ENCODE measurements at regions not wholly inside any gene's neighbourhood (a gene's known extent, or its start where the extent isn't known, plus 50 kb on each side); places are given as distances from the start of the nearest gene placed in this dataset.
"Not testable (repeated sequence)": the region's sequence is repeated elsewhere in the genome, so short reads cannot be mapped to it uniquely, and the experiment has no call there.

- Histone ChIP-seq H3K4me1 (ENCODE audit: insufficient read depth, low read length) (peaks cover 16% of the 10 kb centered on the region; the same call in 1 of the 2 replicates), H3K36me3 (ENCODE audit: insufficient read depth, low read length) (no peaks in the 10 kb centered on the region), H3K9me3 (ENCODE audit: control insufficient read depth, insufficient read depth, low read length) (no peaks in the 10 kb centered on the region), H3K9ac (ENCODE audit: low read depth, low read length) (no peak overlapping the region)
These were observed 69.9 kb upstream of the CLDN5 start for GRCh38 chr22:19593991-19594569.

DNA sequence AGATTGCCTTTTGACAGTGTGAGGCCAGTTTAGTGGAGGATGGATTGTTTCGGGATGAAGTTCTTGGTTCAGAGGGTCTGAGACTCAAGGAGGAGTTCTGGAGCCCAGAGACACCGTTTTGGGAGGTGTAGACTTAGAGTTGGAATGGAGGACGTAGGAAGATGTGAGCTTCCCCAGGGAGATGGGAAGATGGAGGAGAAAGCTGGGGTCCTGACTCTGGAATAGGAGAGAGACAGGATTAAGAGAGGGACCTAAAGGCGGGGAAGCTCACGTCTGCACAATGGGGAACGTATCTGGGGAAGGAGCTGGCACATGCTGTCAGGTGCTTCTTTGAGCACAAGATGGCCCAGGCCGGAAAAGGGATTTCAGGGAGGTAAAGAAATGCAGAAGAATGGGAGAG lies 71.3 kb upstream of the CLDN5 start:
- Histone ChIP-seq H3K4me1 (ENCODE audit: insufficient read depth, low read length) (peaks cover 16% of the 10 kb centered on the region; the same call in 1 of the 2 replicates), H3K36me3 (ENCODE audit: insufficient read depth, low read length) (no peaks in the 10 kb centered on the region), H3K9ac (ENCODE audit: low read depth, low read length) (no peak overlapping the region), H3K9me3 (ENCODE audit: control insufficient read depth, insufficient read depth, low read length) (no peaks in the 10 kb centered on the region)

DNA sequence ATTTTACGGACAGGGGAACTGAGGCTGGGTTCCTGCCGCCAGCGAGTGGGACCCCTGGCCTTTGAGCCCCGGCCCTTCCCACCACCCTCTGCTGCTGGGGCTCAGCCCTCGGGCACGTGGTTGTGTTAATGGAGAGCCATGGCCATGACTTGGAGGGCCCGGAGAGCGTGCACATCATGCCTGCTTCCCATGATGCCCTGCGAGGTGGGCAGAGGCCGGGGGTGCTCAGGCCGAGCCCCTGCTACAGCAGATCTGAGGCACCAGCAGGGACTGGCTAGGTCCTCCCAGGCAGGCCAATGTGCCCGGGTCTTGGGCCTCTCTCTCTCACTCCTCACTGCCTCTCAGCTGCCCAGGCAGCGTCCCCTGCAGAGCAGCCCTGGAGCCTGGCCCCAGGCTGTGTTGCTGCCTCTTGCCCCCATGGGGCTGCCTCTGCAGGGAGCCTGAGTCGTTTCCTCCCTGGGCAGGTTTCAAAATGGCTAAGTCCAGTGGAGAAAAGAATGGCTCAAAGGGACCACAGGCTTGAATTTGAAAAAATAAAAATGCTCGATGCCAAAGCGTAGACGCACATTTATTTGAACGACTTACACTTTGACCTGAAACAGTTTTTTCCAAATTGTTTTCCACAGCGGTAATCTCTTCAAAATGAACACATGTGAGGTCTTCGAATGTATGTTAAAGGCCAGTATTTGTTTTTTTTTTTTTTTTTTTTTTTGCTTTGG lies 72.6 kb upstream of the CLDN5 start:
- Histone ChIP-seq H3K36me3 (ENCODE audit: insufficient read depth, low read length) (no peaks in the 10 kb centered on the region), H3K9ac (ENCODE audit: low read depth, low read length) (no peak overlapping the region), H3K4me1 (ENCODE audit: insufficient read depth, low read length) (peaks cover 16% of the 10 kb centered on the region; the same call in 1 of the 2 replicates), H3K9me3 (ENCODE audit: control insufficient read depth, insufficient read depth, low read length) (no peaks in the 10 kb centered on the region)

DNA sequence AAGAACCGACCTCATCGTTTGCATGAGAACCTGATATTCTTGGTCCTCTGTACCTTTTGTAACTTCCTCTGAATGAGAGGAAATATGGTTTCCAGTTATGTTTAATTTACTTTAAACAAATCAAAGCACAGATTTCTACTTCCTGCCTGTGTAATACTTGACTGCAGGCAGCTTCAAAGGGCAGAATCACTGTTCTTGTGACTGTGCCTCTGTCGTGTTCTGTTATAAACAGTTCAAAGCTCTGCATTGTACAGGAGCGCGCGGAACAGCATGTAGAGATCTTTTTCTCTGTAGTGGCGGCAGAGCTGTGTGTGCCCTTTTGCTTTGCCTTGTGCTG lies 73.2 kb upstream of the CLDN5 start:
- H3K9ac ChIP-seq (ENCODE audit: low read depth, low read length) = no peak overlapping the region
- H3K4me1 ChIP-seq (ENCODE audit: insufficient read depth, low read length) = peaks cover 16% of the 10 kb centered on the region; the same call in 1 of the 2 replicates
- no peaks in the 10 kb centered on the region for H3K9me3 ChIP-seq (ENCODE audit: control insufficient read depth, insufficient read depth, low read length)
- H3K36me3 ChIP-seq (ENCODE audit: insufficient read depth, low read length) = no peaks in the 10 kb centered on the region

DNA sequence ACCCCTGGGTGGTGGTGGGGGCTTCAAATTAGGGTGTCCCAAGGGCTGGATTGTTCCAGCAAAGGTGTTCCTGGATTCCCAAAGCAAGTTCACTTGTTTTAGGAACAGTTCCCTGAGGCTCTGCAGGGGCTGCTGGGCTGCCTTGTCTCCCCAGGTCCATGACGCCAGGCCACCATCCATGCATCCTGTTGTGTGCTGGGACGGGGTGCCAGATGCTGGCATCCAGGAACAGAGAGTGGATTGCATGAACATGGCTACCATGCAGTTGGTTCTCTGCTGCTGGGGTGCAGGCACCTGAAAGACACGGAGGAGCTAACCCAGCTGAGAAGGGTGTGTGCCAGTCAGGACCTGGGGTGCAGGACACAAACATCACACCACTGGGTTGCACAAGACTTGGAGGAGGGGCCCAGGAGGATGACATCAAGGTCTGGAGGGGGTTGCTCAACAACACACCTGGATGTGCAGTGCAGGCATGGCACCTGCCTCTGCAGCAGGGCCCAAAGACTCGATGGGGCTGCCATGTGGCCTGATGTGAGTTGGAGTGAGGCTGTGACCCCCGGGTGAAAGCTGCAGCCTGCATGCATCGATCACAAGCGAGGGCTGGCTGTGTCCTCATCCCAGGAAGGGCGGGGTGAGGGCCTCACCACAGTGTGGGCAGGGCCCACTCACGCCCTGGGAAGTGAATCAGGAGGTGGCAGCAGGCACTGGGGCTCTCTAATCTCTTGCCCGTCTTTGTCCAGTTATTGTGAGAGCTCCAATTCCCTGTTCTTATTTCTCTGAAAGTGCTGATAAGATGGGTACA lies 74.0 kb upstream of the CLDN5 start:
- Histone ChIP-seq H3K36me3 (ENCODE audit: insufficient read depth, low read length) (no peaks in the 10 kb centered on the region), H3K9me3 (ENCODE audit: control insufficient read depth, insufficient read depth, low read length) (no peaks in the 10 kb centered on the region), H3K4me1 (ENCODE audit: insufficient read depth, low read length) (peaks cover 16% of the 10 kb centered on the region; the same call in 1 of the 2 replicates), H3K9ac (ENCODE audit: low read depth, low read length) (no peak overlapping the region)

- Histone ChIP-seq H3K9me3 (ENCODE audit: control insufficient read depth, insufficient read depth, low read length) (no peaks in the 10 kb centered on the region), H3K4me1 (ENCODE audit: insufficient read depth, low read length) (peaks cover 16% of the 10 kb centered on the region; the same call in 1 of the 2 replicates), H3K36me3 (ENCODE audit: insufficient read depth, low read length) (no peaks in the 10 kb centered on the region), H3K9ac (ENCODE audit: low read depth, low read length) (no peak overlapping the region)
These were observed 74.8 kb upstream of the CLDN5 start for GRCh38 chr22:19599004-19599403.

DNA sequence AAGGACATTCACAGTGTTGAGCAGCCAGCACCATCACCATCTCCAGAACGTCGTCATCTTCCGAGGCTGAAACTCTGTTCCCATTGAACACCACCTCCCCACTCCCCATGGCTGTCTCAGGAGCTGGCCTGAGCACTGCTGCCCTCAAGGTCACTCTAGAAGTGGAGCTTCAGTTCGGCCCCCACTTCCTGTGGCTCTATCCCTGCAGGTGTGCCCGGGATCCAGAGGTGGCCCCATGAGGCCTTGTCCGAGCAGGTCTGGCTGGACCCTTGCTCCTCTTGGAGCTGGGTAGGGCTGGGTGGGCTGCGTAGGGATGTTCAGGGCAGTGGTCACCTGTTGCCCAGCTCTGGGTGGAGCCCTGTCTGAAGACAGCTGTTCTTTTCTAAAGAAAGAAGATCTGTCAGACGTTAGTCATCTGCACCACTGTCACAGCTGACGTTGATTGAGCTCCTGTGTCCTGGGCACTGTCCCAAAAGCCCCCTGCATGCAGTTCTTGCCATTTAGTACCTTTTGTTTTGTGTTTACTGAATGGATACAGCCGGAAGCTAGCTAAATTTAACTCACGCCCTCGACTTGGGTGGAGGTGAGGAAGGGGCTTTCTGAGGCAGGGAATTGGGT lies 75.5 kb upstream of the CLDN5 start:
- peaks cover 16% of the 10 kb centered on the region; the same call in 1 of the 2 replicates for H3K4me1 ChIP-seq (ENCODE audit: insufficient read depth, low read length)
- no peak overlapping the region for H3K9ac ChIP-seq (ENCODE audit: low read depth, low read length)
- no peaks in the 10 kb centered on the region for H3K36me3 ChIP-seq (ENCODE audit: insufficient read depth, low read length)
- H3K9me3 ChIP-seq (ENCODE audit: control insufficient read depth, insufficient read depth, low read length) = no peaks in the 10 kb centered on the region

- not testable (repeated sequence) for H3K9me3 ChIP-seq (ENCODE audit: control insufficient read depth, insufficient read depth, low read length); H3K9ac ChIP-seq (ENCODE audit: low read depth, low read length); H3K36me3 ChIP-seq (ENCODE audit: insufficient read depth, low read length)
- peaks cover 13% of the 10 kb centered on the region; the same call in 1 of the 2 replicates for H3K4me1 ChIP-seq (ENCODE audit: insufficient read depth, low read length)
These were observed 79.1 kb upstream of the CLDN5 start for GRCh38 chr22:19603346-19603745.

DNA sequence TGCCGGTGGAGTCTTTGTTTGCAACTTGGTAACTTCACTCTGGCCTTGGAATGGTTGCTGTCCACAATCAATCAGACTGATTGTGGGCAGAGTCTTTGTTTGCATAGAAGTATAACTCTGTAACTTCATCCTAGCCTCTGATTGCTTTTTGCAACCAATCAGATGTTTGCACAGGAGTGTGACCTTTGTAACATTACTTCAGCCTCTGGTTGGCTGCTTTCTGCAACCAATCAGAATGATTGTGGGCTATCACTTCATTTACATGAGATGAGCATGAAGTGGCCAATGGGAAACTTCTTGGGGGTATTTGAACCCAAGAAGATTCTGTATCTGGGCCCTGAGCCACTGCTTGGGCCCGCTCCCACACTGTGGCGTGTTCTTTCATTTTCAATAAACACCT lies 79.6 kb upstream of the CLDN5 start:
- no peaks in the 10 kb centered on the region for H3K36me3 ChIP-seq (ENCODE audit: insufficient read depth, low read length)
- peaks cover 13% of the 10 kb centered on the region; the same call in 1 of the 2 replicates for H3K4me1 ChIP-seq (ENCODE audit: insufficient read depth, low read length)
- H3K9ac ChIP-seq (ENCODE audit: low read depth, low read length) = no peak overlapping the region
- no peaks in the 10 kb centered on the region for H3K9me3 ChIP-seq (ENCODE audit: control insufficient read depth, insufficient read depth, low read length)

DNA sequence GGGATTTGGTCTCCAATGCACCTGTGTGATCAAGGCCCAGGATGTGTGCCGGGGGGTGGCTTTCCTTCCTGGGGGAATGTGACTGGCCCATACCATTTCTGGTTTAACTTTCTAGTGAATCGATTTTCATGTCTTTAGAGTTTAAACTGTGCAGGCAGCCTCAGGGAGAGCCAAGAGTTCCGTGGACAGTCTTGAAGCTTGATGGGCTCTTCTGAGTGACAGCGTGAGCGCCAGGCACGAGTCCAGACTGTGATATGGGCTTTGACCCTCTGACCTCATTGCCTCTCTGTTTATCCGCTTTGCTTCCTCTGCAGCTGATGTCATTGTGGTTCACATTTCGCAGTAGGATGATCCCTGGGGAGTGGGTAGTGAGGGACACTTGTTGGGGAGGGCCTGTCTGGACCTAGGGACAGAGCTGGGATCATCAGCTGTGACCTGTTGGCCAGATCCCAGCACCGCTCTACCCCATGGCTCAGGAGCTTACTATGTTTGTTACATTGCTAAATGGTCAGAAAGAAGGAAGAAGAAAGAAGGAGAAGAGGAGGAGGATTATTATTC lies 80.6 kb upstream of the CLDN5 start:
- peaks cover 13% of the 10 kb centered on the region; the same call in 1 of the 2 replicates for H3K4me1 ChIP-seq (ENCODE audit: insufficient read depth, low read length)
- no peaks in the 10 kb centered on the region for H3K9me3 ChIP-seq (ENCODE audit: control insufficient read depth, insufficient read depth, low read length)
- H3K36me3 ChIP-seq (ENCODE audit: insufficient read depth, low read length) = no peaks in the 10 kb centered on the region
- H3K9ac ChIP-seq (ENCODE audit: low read depth, low read length) = no peak overlapping the region

DNA sequence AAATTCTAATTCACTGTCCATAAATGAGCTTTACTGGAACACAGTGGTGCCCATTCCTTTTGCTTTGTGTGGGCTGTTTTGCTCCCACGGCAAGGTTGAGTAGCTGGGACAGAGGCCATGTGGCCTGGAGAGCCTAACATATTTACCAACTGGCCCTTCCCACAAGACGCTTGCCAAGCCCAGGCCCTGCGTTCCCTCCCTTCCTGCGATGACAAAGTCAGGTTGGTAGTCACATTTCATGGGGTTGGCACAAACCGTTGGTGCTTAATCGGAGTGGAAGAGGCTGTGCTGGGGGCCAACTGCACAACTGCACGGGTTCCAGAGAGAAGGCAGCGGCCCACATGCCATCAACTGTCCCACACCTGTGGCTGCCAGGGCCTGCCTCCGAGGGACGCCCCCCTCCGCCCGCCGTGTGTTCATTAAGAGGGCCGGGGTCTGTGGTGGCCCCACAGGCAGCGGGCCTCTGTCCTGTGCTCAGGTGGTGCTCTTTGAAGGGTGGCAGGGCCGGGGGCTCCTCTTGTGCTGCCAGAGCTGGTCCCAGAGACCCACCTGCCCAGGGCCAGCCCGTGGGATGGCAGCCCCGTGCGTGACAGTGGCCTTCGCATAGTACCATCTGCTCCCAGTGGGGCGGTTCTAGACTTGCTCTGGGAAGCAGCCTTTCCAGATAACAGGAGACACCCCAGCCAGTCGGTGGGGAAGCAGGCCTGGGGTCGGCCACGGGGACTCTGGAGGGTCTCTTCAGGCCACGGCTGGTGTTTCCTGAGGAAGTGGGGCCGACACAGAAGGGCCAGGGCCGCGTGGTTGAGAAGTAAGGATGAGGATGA lies 81.5 kb upstream of the CLDN5 start:
- H3K4me1 ChIP-seq (ENCODE audit: insufficient read depth, low read length) = peaks cover 14% of the 10 kb centered on the region; the same call in 1 of the 2 replicates
- H3K9me3 ChIP-seq (ENCODE audit: control insufficient read depth, insufficient read depth, low read length) = no peaks in the 10 kb centered on the region
- H3K9ac ChIP-seq (ENCODE audit: low read depth, low read length) = no peak overlapping the region

GRCh38 chr22:19606332-19607191 lies 82.4 kb upstream of the CLDN5 start:
- H3K9ac ChIP-seq (ENCODE audit: low read depth, low read length) = no peak overlapping the region

More for the DNA sequence above, 81.5 kb upstream of the CLDN5 start:
- H3K36me3 ChIP-seq (ENCODE audit: insufficient read depth, low read length) = no peaks in the 10 kb centered on the region

More at GRCh38 chr22:19606332-19607191, 82.4 kb upstream of the CLDN5 start:
- H3K9me3 ChIP-seq (ENCODE audit: control insufficient read depth, insufficient read depth, low read length) = no peaks in the 10 kb centered on the region
- peaks cover 20% of the 10 kb centered on the region for H3K4me1 ChIP-seq (ENCODE audit: insufficient read depth, low read length)
- no peaks in the 10 kb centered on the region for H3K36me3 ChIP-seq (ENCODE audit: insufficient read depth, low read length)
